CD14-positive monocyte (primary cell): ENCODE measurements at regions not wholly inside any gene's neighbourhood (a gene's known extent, or its start where the extent isn't known, plus 50 kb on each side); places are given as distances from the start of the nearest gene placed in this dataset.

Experiments used
- DNase-seq, 3 donors: peaks; one replicate each; pipeline ENCODE4 v3.0.0-alpha.2; 2011 to 2022
- H2AFZ ChIP-seq: 2 replicates; pipeline ENCODE4 v1.6.0; 2012; ENCODE audit warnings: mild to moderate bottlenecking, low read depth, low read length, inconsistent platforms; ENCODE audit not compliant: insufficient read depth, poor library complexity, severe bottlenecking
- H3K27ac ChIP-seq, 2 donors: 1 replicate in 1 of 2; 2 replicates in 1 of 2; pipeline ENCODE4 v1.5.1; 2012 to 2013; ENCODE audit warnings: low read length in 2 of 2, control low read depth in 1 of 2, inconsistent platforms in 1 of 2, low read depth in 1 of 2, mild to moderate bottlenecking in 1 of 2
- H3K27me3 ChIP-seq, 2 donors: one replicate each; pipeline versions ENCODE4 v1.6.0 to v1.6.1; 2011 to 2013; ENCODE audit warnings: low read length in 2 of 2; ENCODE audit not compliant: control insufficient read depth in 2 of 2, insufficient read depth in 2 of 2
- H3K36me3 ChIP-seq, 2 donors: replicated peaks in 1 of 2; 1 replicate in 1 of 2; 2 replicates in 1 of 2; pipeline versions ENCODE4 v1.5.1 to v1.6.1; 2012 to 2013; ENCODE audit warnings: low read length in 2 of 2, control low read depth in 1 of 2, inconsistent platforms in 1 of 2, mild to moderate bottlenecking in 1 of 2; ENCODE audit not compliant: insufficient read depth in 2 of 2, control insufficient read depth in 1 of 2
- H3K4me1 ChIP-seq, 2 donors: 1 replicate in 1 of 2; 2 replicates in 1 of 2; pipeline versions ENCODE4 v1.5.1 to v1.6.1; 2012 to 2013; ENCODE audit warnings: low read length in 2 of 2, control low read depth in 1 of 2, inconsistent platforms in 1 of 2, mild to moderate bottlenecking in 1 of 2, moderate library complexity in 1 of 2; ENCODE audit not compliant: insufficient read depth in 2 of 2, control insufficient read depth in 1 of 2
- H3K4me2 ChIP-seq: replicated peaks from 2 replicates; pipeline ENCODE3; 2012; ENCODE audit warnings: low read length, moderate library complexity, mild to moderate bottlenecking; ENCODE audit not compliant: poor library complexity, severe bottlenecking; ENCODE audit errors: extremely low read depth
- H3K4me3 ChIP-seq, 3 experiments: fragments of 200-600 bp in 1 of 3; sonication (generic) in 1 of 3; replicated peaks in 1 of 3; 1 replicate in 2 of 3; 2 replicates in 1 of 3; pipeline ENCODE4 v1.5.1; 2011 to 2013; ENCODE audit warnings: low read length in 3 of 3, mild to moderate bottlenecking in 3 of 3, control low read depth in 2 of 3, low read depth in 2 of 3, inconsistent platforms in 1 of 3, moderate library complexity in 1 of 3
- H3K79me2 ChIP-seq: 2 replicates; pipeline ENCODE4 v1.6.0; 2012; ENCODE audit warnings: mild to moderate bottlenecking, control low read depth, inconsistent platforms, low read length, moderate library complexity; ENCODE audit not compliant: insufficient read depth
- H3K9ac ChIP-seq: 2 replicates; pipeline ENCODE4 v1.6.0; 2017; ENCODE audit warnings: low read length, mild to moderate bottlenecking; ENCODE audit not compliant: insufficient read depth, poor library complexity, severe bottlenecking
- H3K9me3 ChIP-seq, 2 donors: replicated peaks in 1 of 2; 1 replicate in 1 of 2; 2 replicates in 1 of 2; pipeline versions ENCODE4 v1.5.1 to v1.6.1; 2012 to 2013; ENCODE audit warnings: low read length in 2 of 2, control low read depth in 1 of 2; ENCODE audit not compliant: control insufficient read depth in 1 of 2, insufficient read depth in 1 of 2
- H4K20me1 ChIP-seq: 2 replicates; pipeline ENCODE4 v1.6.0; 2012; ENCODE audit warnings: mild to moderate bottlenecking, low read length, control low read depth, moderate library complexity; ENCODE audit not compliant: insufficient read depth
- H3K27ac Mint-ChIP-seq, 7 donors: one replicate each; pipeline ENCODE4 v1.8.0; 2020; ENCODE audit warnings: mild to moderate bottlenecking in 7 of 7, mixed read lengths in 7 of 7, moderate library complexity in 6 of 7, inconsistent platforms in 2 of 7
- H3K27me3 Mint-ChIP-seq, 3 donors: one replicate each; pipeline ENCODE4 v1.8.0; 2021 to 2022; ENCODE audit warnings: low read depth in 3 of 3, mild to moderate bottlenecking in 3 of 3, mixed read lengths in 3 of 3, moderate library complexity in 3 of 3, inconsistent platforms in 1 of 3
- H3K36me3 Mint-ChIP-seq, 2 donors: one replicate each; pipeline ENCODE4 v1.8.0; 2020; ENCODE audit warnings: mixed read lengths in 2 of 2, inconsistent platforms in 1 of 2, mild to moderate bottlenecking in 1 of 2
- H3K4me1 Mint-ChIP-seq: one replicate; pipeline ENCODE4 v1.8.0; 2020; ENCODE audit warnings: mild to moderate bottlenecking, mixed read lengths
- H3K4me3 Mint-ChIP-seq, 2 donors: one replicate each; pipeline ENCODE4 v1.8.0; 2020; ENCODE audit warnings: mild to moderate bottlenecking in 2 of 2, mixed read lengths in 2 of 2, moderate library complexity in 1 of 2
- H3K9me3 Mint-ChIP-seq, 7 donors: one replicate each; pipeline ENCODE4 v1.8.0; 2020 to 2022; ENCODE audit warnings: mixed read lengths in 7 of 7, mild to moderate bottlenecking in 6 of 7, moderate library complexity in 6 of 7, inconsistent platforms in 2 of 7
- WGBS: methylation state at CpG from one replicate; pipeline ENCODE4 v1.1.5; 2013; ENCODE audit warnings: missing lambda C conversion rate; ENCODE audit not compliant: insufficient coverage; 5-methylcytosine and 5-hydroxymethylcytosine counted together
- intact Hi-C, 2 donors: fragments of 100-400 bp; cut with micrococcal nuclease; formaldehyde crosslinking; loops; one replicate each; pipeline versions ENCODE4 v1.15.0 to v1.15.1; 2023
- TF ChIP-seq, protein P1 (sequence below): fragments of 200-600 bp; IDR thresholded peaks from one replicate; pipeline ENCODE4 v1.8.0; 2022; ENCODE audit warnings: antibody characterized with exemption, mild to moderate bottlenecking

DNA sequence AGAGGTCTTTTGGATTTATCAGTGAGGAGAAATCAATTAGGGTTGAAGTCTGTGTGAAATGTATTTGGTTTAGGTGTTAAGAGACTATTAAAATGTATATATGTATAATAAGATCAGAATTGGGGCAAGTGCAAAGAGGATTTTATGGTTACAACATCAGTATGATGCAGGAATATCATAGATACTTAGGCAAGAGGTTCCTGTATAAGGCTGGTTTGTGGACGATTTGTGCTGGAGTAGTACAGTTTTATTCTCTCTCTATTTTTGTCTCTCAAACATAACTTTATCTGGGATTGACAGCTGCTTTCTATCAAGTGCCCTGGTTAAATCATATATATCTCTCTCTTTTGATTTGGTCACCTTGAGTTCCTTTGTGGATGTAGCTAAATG, 142.5 kb downstream of the CTH start:
- H4K20me1 ChIP-seq = no peaks in the 10 kb centered on the region
- Mint-ChIP-seq H3K27ac (no peak overlapping the region), H3K36me3 (no peaks in the 10 kb centered on the region)

DNA sequence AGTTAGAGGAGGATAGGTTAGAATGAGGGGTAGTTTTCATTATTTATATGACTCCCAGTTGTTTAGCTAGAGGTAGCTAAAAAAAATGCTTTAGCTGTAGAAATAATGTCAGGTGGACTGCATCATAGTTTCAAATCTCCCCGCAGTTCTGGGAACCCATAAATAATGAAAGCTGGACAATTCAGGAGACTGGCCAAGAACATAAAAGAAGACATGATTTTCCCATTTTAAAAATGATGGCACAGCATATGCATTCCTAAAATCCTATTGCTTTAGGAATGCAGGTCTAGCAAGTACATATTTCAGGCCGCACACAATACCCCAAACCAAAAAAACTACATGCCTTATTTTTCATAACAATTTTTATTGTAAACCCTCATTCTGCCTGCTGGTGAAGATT, 143.3 kb downstream of the CTH start:
- Histone ChIP-seq H3K9me3 (no peaks in the 10 kb centered on the region), H2AFZ (no peak overlapping the region), H3K27me3 (no peaks in the 10 kb centered on the region), H3K27ac (no peak overlapping the region), H3K4me1 (no peaks in the 10 kb centered on the region), H3K36me3 (no peaks in the 10 kb centered on the region), H3K4me3 (no peak overlapping the region), H3K4me2 (no peak overlapping the region), H4K20me1 (no peaks in the 10 kb centered on the region), H3K9ac (no peak overlapping the region), H3K79me2 (no peaks in the 10 kb centered on the region)
- no peak overlapping the region for H3K4me3 Mint-ChIP-seq
- H3K9me3 Mint-ChIP-seq = peaks cover 0 to 2% (median 0%) of the 10 kb centered on the region in 7 donors
- H3K27me3 Mint-ChIP-seq = peaks cover 0 to 4% (median 3%) of the 10 kb centered on the region in 3 donors
- intact Hi-C loops = no loop called here
- TF ChIP-seq, protein P1, sequence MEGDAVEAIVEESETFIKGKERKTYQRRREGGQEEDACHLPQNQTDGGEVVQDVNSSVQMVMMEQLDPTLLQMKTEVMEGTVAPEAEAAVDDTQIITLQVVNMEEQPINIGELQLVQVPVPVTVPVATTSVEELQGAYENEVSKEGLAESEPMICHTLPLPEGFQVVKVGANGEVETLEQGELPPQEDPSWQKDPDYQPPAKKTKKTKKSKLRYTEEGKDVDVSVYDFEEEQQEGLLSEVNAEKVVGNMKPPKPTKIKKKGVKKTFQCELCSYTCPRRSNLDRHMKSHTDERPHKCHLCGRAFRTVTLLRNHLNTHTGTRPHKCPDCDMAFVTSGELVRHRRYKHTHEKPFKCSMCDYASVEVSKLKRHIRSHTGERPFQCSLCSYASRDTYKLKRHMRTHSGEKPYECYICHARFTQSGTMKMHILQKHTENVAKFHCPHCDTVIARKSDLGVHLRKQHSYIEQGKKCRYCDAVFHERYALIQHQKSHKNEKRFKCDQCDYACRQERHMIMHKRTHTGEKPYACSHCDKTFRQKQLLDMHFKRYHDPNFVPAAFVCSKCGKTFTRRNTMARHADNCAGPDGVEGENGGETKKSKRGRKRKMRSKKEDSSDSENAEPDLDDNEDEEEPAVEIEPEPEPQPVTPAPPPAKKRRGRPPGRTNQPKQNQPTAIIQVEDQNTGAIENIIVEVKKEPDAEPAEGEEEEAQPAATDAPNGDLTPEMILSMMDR = no peak
- no peaks in the 10 kb centered on the region for H3K36me3 Mint-ChIP-seq
- H3K4me1 Mint-ChIP-seq = no peaks in the 10 kb centered on the region
- H3K27ac Mint-ChIP-seq = no peak overlapping the region
- no peak for DNase-seq
- WGBS = 100% methylated on average over 1 of the region's 2 CpGs

More for the DNA sequence above, 142.5 kb downstream of the CTH start:
- no peak overlapping the region for H3K9ac ChIP-seq
- Mint-ChIP-seq H3K27me3 (peaks cover 0 to 5% (median 4%) of the 10 kb centered on the region in 3 donors), H3K4me3 (no peak overlapping the region), H3K9me3 (peaks cover 0 to 5% (median 0%) of the 10 kb centered on the region in 7 donors), H3K4me1 (no peaks in the 10 kb centered on the region)
- no peaks in the 10 kb centered on the region for H3K36me3 ChIP-seq
- no peak overlapping the region for H3K27ac ChIP-seq
- no peak overlapping the region for H3K4me3 ChIP-seq
- H3K4me1 ChIP-seq = no peaks in the 10 kb centered on the region
- H3K79me2 ChIP-seq = no peaks in the 10 kb centered on the region
- DNase-seq = no peak
- intact Hi-C loops = no loop called here
- no peak overlapping the region for H2AFZ ChIP-seq
- no peaks in the 10 kb centered on the region for H3K9me3 ChIP-seq
- TF ChIP-seq, protein P1 = no peak
- H3K27me3 ChIP-seq = no peaks in the 10 kb centered on the region
- WGBS = no CpG with 5 or more reads among the region's 1 CpG
- H3K4me2 ChIP-seq = no peak overlapping the region
